ENCODE measurements at regions not wholly inside any gene's neighbourhood (a gene's known extent, or its start where the extent isn't known, plus 50 kb on each side); places are given as distances from the start of the nearest gene placed in this dataset.

GRCh38 chr18:73735836-73736235, 411.8 kb downstream of the FBXO15 start:
- H3K27me3 ChIP-seq (ENCODE audit: insufficient read depth, low read length): no peaks in the 10 kb centered on the region
- H3K36me3 Mint-ChIP-seq: no peaks in the 10 kb centered on the region
- H3K27me3 Mint-ChIP-seq: peaks cover 0 to 3% of the 10 kb centered on the region in 2 donors
- H3K9me3 Mint-ChIP-seq: peaks cover 0 to 4% (median 2%) of the 10 kb centered on the region in 8 donors
- no peak overlapping the region for H3K27ac ChIP-seq (ENCODE audit: low read depth, low read length)
- intact Hi-C loops (cut with micrococcal nuclease): no loop called here
- no peak for DNase-seq
- no peaks in the 10 kb centered on the region for H3K4me1 ChIP-seq (ENCODE audit: insufficient read depth, low read length)
- ChIA-PET POLR2A (ENCODE audit: partially characterized antibody) (no interaction called here), CTCF (ENCODE audit: partially characterized antibody) (no interaction called here)
- H3K4me3 Mint-ChIP-seq: no peak overlapping the region
- H3K27ac Mint-ChIP-seq: no peak overlapping the region
- H3K4me3 ChIP-seq (ENCODE audit: low read length in 2 of 2): no peak overlapping the region
- H3K9me3 ChIP-seq (ENCODE audit: control insufficient read depth in 1 of 2, low read length in 2 of 2): no peaks in the 10 kb centered on the region
- H3K36me3 ChIP-seq (ENCODE audit: insufficient read depth, low read length): no peaks in the 10 kb centered on the region
- no peaks in the 10 kb centered on the region for H3K4me1 Mint-ChIP-seq

DNA sequence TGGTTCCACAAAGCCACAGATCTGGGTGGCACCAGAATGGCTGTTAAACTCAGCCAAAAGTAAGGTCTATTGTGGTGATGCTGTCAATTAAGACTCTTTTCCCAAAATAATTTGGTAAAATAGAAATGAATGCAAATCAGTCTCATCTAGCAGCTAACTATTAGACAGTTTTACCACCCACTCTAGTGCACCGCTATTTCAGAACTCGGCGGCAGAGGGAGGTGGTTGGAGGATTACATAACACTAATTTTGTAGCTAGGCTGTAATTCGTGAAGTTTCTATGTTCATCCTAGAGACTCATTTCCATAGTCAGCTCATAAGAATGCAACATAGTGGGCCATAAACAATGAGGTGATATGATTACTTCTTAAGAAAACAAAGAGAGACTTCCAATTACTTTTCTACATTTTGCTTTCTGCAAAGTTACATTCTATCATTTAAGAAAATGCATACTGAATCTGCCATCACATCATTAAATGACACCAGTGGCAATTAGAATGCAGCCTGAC, 413.8 kb downstream of the FBXO15 start:
- H3K27ac ChIP-seq (ENCODE audit: low read depth, low read length): no peak overlapping the region
- H3K27me3 ChIP-seq (ENCODE audit: insufficient read depth, low read length): no peaks in the 10 kb centered on the region
- H3K27ac Mint-ChIP-seq: no peak overlapping the region
- CTCF ChIA-PET (ENCODE audit: partially characterized antibody): no interaction called here
- H3K4me3 Mint-ChIP-seq: no peak overlapping the region
- no peak overlapping the region for H3K4me3 ChIP-seq (ENCODE audit: low read length in 2 of 2)
- no peaks in the 10 kb centered on the region for H3K36me3 ChIP-seq (ENCODE audit: insufficient read depth, low read length)
- intact Hi-C loops (cut with micrococcal nuclease): no loop called here
- H3K36me3 Mint-ChIP-seq: no peaks in the 10 kb centered on the region
- no peak for DNase-seq
- H3K9me3 Mint-ChIP-seq: peaks cover 0 to 7% (median 4%) of the 10 kb centered on the region in 8 donors
- POLR2A ChIA-PET (ENCODE audit: partially characterized antibody): no interaction called here
- H3K4me1 Mint-ChIP-seq: no peaks in the 10 kb centered on the region
- H3K4me1 ChIP-seq (ENCODE audit: insufficient read depth, low read length): no peaks in the 10 kb centered on the region
- no peaks in the 10 kb centered on the region for H3K9me3 ChIP-seq (ENCODE audit: control insufficient read depth in 1 of 2, low read length in 2 of 2)
- H3K27me3 Mint-ChIP-seq: peaks cover 0 to 3% of the 10 kb centered on the region in 2 donors

DNA sequence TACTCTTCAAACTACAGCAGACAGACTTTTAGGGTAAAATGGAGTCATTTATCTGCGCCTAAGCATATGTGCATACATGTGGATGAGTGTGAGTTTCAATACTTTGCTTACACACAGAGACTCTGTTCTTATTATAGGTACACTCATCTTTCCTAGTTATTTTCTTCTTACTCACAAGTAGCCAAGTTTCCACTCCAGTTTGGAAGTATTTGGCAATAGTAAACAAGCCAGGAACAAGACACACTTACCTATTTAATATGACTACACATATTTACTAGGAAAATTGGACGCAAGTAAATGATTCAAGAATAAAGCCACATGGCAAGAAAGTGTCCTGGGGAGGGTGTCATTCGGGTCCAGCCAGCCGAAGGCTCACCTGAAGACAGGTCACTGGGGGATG, 414.3 kb downstream of the FBXO15 start:
- CTCF ChIA-PET (ENCODE audit: partially characterized antibody): no interaction called here
- no peaks in the 10 kb centered on the region for H3K36me3 Mint-ChIP-seq
- H3K4me1 Mint-ChIP-seq: no peaks in the 10 kb centered on the region

GRCh38 chr18:73728657-73729056, 419.0 kb downstream of the FBXO15 start:
- Histone ChIP-seq H3K27me3 (ENCODE audit: insufficient read depth, low read length) (no peaks in the 10 kb centered on the region), H3K36me3 (ENCODE audit: insufficient read depth, low read length) (no peaks in the 10 kb centered on the region), H3K4me3 (ENCODE audit: low read length in 2 of 2) (no peak overlapping the region), H3K27ac (ENCODE audit: low read depth, low read length) (no peak overlapping the region), H3K9me3 (ENCODE audit: control insufficient read depth in 1 of 2, low read length in 2 of 2) (no peaks in the 10 kb centered on the region), H3K4me1 (ENCODE audit: insufficient read depth, low read length) (no peaks in the 10 kb centered on the region)
- Mint-ChIP-seq H3K4me1 (no peaks in the 10 kb centered on the region), H3K27me3 (peaks cover 0 to 3% of the 10 kb centered on the region in 2 donors), H3K4me3 (no peak overlapping the region), H3K36me3 (no peaks in the 10 kb centered on the region), H3K27ac (no peak overlapping the region), H3K9me3 (peaks cover 0 to 7% (median 4%) of the 10 kb centered on the region in 8 donors)
- intact Hi-C loops (cut with micrococcal nuclease): no loop called here
- DNase-seq: no peak
- POLR2A ChIA-PET (ENCODE audit: partially characterized antibody): no interaction called here
- CTCF ChIA-PET (ENCODE audit: partially characterized antibody): no interaction called here

More for the DNA sequence above, 414.3 kb downstream of the FBXO15 start:
- H3K27me3 ChIP-seq (ENCODE audit: insufficient read depth, low read length): no peaks in the 10 kb centered on the region
- H3K9me3 Mint-ChIP-seq: peaks cover 0 to 7% (median 4%) of the 10 kb centered on the region in 8 donors
- H3K4me1 ChIP-seq (ENCODE audit: insufficient read depth, low read length): no peaks in the 10 kb centered on the region
- H3K27ac ChIP-seq (ENCODE audit: low read depth, low read length): no peak overlapping the region
- POLR2A ChIA-PET (ENCODE audit: partially characterized antibody): no interaction called here
- intact Hi-C loops (cut with micrococcal nuclease): no loop called here
- H3K36me3 ChIP-seq (ENCODE audit: insufficient read depth, low read length): no peaks in the 10 kb centered on the region
- peaks cover 0 to 3% of the 10 kb centered on the region in 2 donors for H3K27me3 Mint-ChIP-seq
- H3K9me3 ChIP-seq (ENCODE audit: control insufficient read depth in 1 of 2, low read length in 2 of 2): no peaks in the 10 kb centered on the region
- DNase-seq: no peak
- H3K4me3 ChIP-seq (ENCODE audit: low read length in 2 of 2): no peak overlapping the region
- H3K4me3 Mint-ChIP-seq: no peak overlapping the region
- no peak overlapping the region for H3K27ac Mint-ChIP-seq

GRCh38 chr18:73724958-73725357, 422.7 kb downstream of the FBXO15 start:
- H3K4me3 ChIP-seq (ENCODE audit: low read length in 2 of 2): no peak overlapping the region
- no peak for DNase-seq
- H3K9me3 Mint-ChIP-seq: peaks cover 0 to 8% (median 3%) of the 10 kb centered on the region in 8 donors
- no peak overlapping the region for H3K4me3 Mint-ChIP-seq
- no peaks in the 10 kb centered on the region for H3K36me3 ChIP-seq (ENCODE audit: insufficient read depth, low read length)
- no peaks in the 10 kb centered on the region for H3K36me3 Mint-ChIP-seq
- H3K27me3 Mint-ChIP-seq: no peaks in the 10 kb centered on the region
- POLR2A ChIA-PET (ENCODE audit: partially characterized antibody): no interaction called here
- H3K27ac ChIP-seq (ENCODE audit: low read depth, low read length): no peak overlapping the region
- H3K27me3 ChIP-seq (ENCODE audit: insufficient read depth, low read length): no peaks in the 10 kb centered on the region
- intact Hi-C loops (cut with micrococcal nuclease): no loop called here
- CTCF ChIA-PET (ENCODE audit: partially characterized antibody): no interaction called here
- H3K9me3 ChIP-seq (ENCODE audit: control insufficient read depth in 1 of 2, low read length in 2 of 2): no peaks in the 10 kb centered on the region
- no peak overlapping the region for H3K27ac Mint-ChIP-seq
- H3K4me1 Mint-ChIP-seq: no peaks in the 10 kb centered on the region
- H3K4me1 ChIP-seq (ENCODE audit: insufficient read depth, low read length): no peaks in the 10 kb centered on the region

DNA sequence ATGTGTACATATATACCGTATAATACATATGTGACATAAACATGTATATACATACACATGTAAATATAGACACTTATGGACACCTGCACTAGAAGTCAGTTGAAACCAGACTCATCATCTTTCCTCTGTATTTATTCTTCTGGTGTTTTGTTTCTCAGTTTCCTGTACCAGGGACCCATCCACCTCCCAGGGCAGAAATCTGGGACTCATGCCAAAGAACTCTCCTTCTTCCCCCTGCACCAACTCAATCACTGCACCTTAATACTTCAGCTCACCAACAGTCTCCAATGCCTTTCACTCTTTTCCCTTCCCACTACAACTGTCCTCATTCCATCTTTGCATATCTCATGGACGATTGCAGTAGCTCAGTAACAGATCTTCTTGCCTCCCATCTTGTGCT, 428.0 kb downstream of the FBXO15 start:
- Histone ChIP-seq H3K27me3 (ENCODE audit: insufficient read depth, low read length) (no peaks in the 10 kb centered on the region), H3K4me1 (ENCODE audit: insufficient read depth, low read length) (no peaks in the 10 kb centered on the region), H3K36me3 (ENCODE audit: insufficient read depth, low read length) (no peaks in the 10 kb centered on the region), H3K4me3 (ENCODE audit: low read length in 2 of 2) (no peak overlapping the region), H3K27ac (ENCODE audit: low read depth, low read length) (no peak overlapping the region), H3K9me3 (ENCODE audit: control insufficient read depth in 1 of 2, low read length in 2 of 2) (no peaks in the 10 kb centered on the region)
- no peak for DNase-seq
- intact Hi-C loops (cut with micrococcal nuclease): no loop called here
- Mint-ChIP-seq H3K27ac (no peak overlapping the region), H3K9me3 (peaks cover 0 to 13% (median 3%) of the 10 kb centered on the region in 8 donors), H3K36me3 (no peaks in the 10 kb centered on the region), H3K27me3 (no peaks in the 10 kb centered on the region), H3K4me3 (no peak overlapping the region), H3K4me1 (no peaks in the 10 kb centered on the region)
- ChIA-PET CTCF (ENCODE audit: partially characterized antibody) (no interaction called here), POLR2A (ENCODE audit: partially characterized antibody) (no interaction called here)

DNA sequence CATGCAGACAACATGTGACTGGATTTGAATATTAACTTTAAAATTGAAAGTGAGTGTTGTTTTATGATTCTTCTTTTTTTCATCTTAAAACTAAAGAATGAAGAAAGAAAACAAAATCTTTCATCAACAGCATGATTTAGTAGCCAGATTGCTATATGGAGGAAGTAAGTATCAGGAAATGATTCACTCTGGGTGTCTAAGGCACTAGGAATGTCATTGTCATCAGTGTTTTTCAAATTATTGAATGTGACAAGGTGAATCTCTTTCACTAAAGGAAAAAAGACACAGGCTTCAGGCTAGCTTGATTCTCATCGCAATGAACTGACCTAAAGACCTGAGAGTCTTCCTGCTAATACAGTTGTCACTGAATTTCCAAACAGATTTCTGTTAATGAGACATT, 430.1 kb downstream of the FBXO15 start:
- Mint-ChIP-seq H3K27ac (no peak overlapping the region), H3K36me3 (no peaks in the 10 kb centered on the region), H3K4me1 (no peaks in the 10 kb centered on the region), H3K4me3 (no peak overlapping the region), H3K27me3 (no peaks in the 10 kb centered on the region), H3K9me3 (peaks cover 2 to 14% (median 5%) of the 10 kb centered on the region in 8 donors)
- no peak overlapping the region for H3K4me3 ChIP-seq (ENCODE audit: low read length in 2 of 2)
- H3K9me3 ChIP-seq (ENCODE audit: control insufficient read depth in 1 of 2, low read length in 2 of 2): no peaks in the 10 kb centered on the region
- no peak for DNase-seq
- H3K27me3 ChIP-seq (ENCODE audit: insufficient read depth, low read length): no peaks in the 10 kb centered on the region
- no peaks in the 10 kb centered on the region for H3K4me1 ChIP-seq (ENCODE audit: insufficient read depth, low read length)
- H3K36me3 ChIP-seq (ENCODE audit: insufficient read depth, low read length): no peaks in the 10 kb centered on the region
- intact Hi-C loops (cut with micrococcal nuclease): no loop called here
- H3K27ac ChIP-seq (ENCODE audit: low read depth, low read length): no peak overlapping the region
- ChIA-PET POLR2A (ENCODE audit: partially characterized antibody) (no interaction called here), CTCF (ENCODE audit: partially characterized antibody) (no interaction called here)

- Histone ChIP-seq H3K9me3 (ENCODE audit: control insufficient read depth in 1 of 2, low read length in 2 of 2) (no peaks in the 10 kb centered on the region), H3K4me1 (ENCODE audit: insufficient read depth, low read length) (no peaks in the 10 kb centered on the region), H3K4me3 (ENCODE audit: low read length in 2 of 2) (no peak overlapping the region), H3K27ac (ENCODE audit: low read depth, low read length) (no peak overlapping the region), H3K36me3 (ENCODE audit: insufficient read depth, low read length) (no peaks in the 10 kb centered on the region), H3K27me3 (ENCODE audit: insufficient read depth, low read length) (no peaks in the 10 kb centered on the region)
- no peaks in the 10 kb centered on the region for H3K36me3 Mint-ChIP-seq
- ChIA-PET CTCF (ENCODE audit: partially characterized antibody) (no interaction called here), POLR2A (ENCODE audit: partially characterized antibody) (no interaction called here)
- DNase-seq: no peak
- no peaks in the 10 kb centered on the region for H3K4me1 Mint-ChIP-seq
- H3K4me3 Mint-ChIP-seq: no peak overlapping the region
- no peak overlapping the region for H3K27ac Mint-ChIP-seq
- intact Hi-C loops (cut with micrococcal nuclease): no loop called here
- no peaks in the 10 kb centered on the region for H3K27me3 Mint-ChIP-seq
- H3K9me3 Mint-ChIP-seq: peaks cover 0 to 10% (median 4%) of the 10 kb centered on the region in 8 donors
These were observed 432.4 kb downstream of the FBXO15 start for GRCh38 chr18:73715210-73715670.

Data from CD4-positive, alpha-beta memory T cell (primary cell).